Breast epithelium (tissue), 3 donors: ENCODE measurements at regions not wholly inside any gene's neighbourhood (a gene's known extent, or its start where the extent isn't known, plus 50 kb on each side); places are given as distances from the start of the nearest gene placed in this dataset.

Source experiments
- CTCF ChIP-seq, 3 donors: fragments of 450-650 bp; IDR thresholded peaks; one replicate each; pipeline ENCODE4 v1.5.1; 2016 to 2017; ENCODE audit warnings: antibody characterized with exemption in 3 of 3, mild to moderate bottlenecking in 3 of 3, moderate library complexity in 3 of 3
- POLR2A ChIP-seq: fragments of 450-650 bp; IDR thresholded peaks from one replicate; pipeline ENCODE4 v1.6.1; 2016; ENCODE audit warnings: antibody characterized with exemption, mild to moderate bottlenecking, moderate library complexity
- POLR2AphosphoS5 ChIP-seq, 3 donors: sonication (generic); formaldehyde crosslinking; IDR thresholded peaks; one replicate each; pipeline ENCODE4 v1.6.1; 2017; ENCODE audit warnings: antibody characterized with exemption in 3 of 3

- TF ChIP-seq CTCF (IDR thresholded peaks at IDR 0.05) (no peak), POLR2A (no peak), POLR2AphosphoS5 (IDR thresholded peaks at IDR 0.05) (no peak)
Measured at GRCh38 chr2:36058953-36059352, 296.6 kb upstream of the CRIM1 start.
